Vagina (tissue), 2 donors: ENCODE measurements at regions not wholly inside any gene's neighbourhood (a gene's known extent, or its start where the extent isn't known, plus 50 kb on each side); places are given as distances from the start of the nearest gene placed in this dataset.

Source experiments
- CTCF ChIP-seq, 3 experiments: fragments of 450-650 bp in 2 of 3; fragments of 200-600 bp in 1 of 3; sonication (generic) in 1 of 3; IDR thresholded peaks; one replicate each; pipeline ENCODE4 v1.5.1; 2017 to 2019; ENCODE audit warnings: antibody characterized with exemption in 3 of 3, mild to moderate bottlenecking in 2 of 3, moderate library complexity in 2 of 3
- POLR2A ChIP-seq, 2 donors: fragments of 450-650 bp; IDR thresholded peaks; one replicate each; pipeline ENCODE4 v1.6.1; 2017; ENCODE audit warnings: antibody characterized with exemption in 2 of 2, mild to moderate bottlenecking in 2 of 2, moderate library complexity in 2 of 2
- POLR2AphosphoS5 ChIP-seq, 2 donors: sonication (generic); formaldehyde crosslinking; IDR thresholded peaks; one replicate each; pipeline ENCODE4 v1.9.0; 2017; ENCODE audit warnings: antibody characterized with exemption in 2 of 2, mild to moderate bottlenecking in 2 of 2, low read depth in 1 of 2; ENCODE audit not compliant: insufficient read depth in 1 of 2

DNA sequence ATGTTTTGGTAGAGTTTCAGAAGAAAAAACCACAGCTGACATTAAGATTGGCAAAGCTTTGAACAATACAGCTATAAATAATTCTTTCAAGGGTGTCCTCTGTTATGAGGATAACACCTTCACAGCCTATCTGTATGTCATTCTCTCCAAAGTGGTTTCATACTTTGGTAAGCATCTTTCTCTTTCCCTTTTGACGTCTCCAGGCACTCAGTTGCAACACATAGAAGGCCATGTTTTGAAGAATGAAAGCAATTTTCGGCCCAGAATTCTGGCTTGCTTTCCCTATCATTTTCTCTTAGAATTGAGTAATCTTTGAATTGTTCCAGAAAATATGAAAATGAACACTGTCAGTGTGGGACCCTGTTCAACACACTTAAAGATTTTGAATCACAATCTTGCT lies 200.0 kb upstream of the CBLB start:
- TF ChIP-seq CTCF (IDR thresholded peaks at IDR 0.05) (no peak), POLR2A (IDR thresholded peaks at IDR 0.05) (no peak), POLR2AphosphoS5 (IDR thresholded peaks at IDR 0.05; ENCODE audit: insufficient read depth in 1 of 2, low read depth in 1 of 2) (no peak)
